Activated CD8-positive, alpha-beta memory T cell treated with anti-CD3 and anti-CD28 coated beads, Interleukin-2, amount 50 U/mL, for 24 hours (primary cell): ENCODE measurements at regions not wholly inside any gene's neighbourhood (a gene's known extent, or its start where the extent isn't known, plus 50 kb on each side); places are given as distances from the start of the nearest gene placed in this dataset.

Experiments used
- DNase-seq: peaks from one replicate; pipeline ENCODE4 v3.0.0-alpha.2; 2020; ENCODE audit errors: extremely low read depth

DNA sequence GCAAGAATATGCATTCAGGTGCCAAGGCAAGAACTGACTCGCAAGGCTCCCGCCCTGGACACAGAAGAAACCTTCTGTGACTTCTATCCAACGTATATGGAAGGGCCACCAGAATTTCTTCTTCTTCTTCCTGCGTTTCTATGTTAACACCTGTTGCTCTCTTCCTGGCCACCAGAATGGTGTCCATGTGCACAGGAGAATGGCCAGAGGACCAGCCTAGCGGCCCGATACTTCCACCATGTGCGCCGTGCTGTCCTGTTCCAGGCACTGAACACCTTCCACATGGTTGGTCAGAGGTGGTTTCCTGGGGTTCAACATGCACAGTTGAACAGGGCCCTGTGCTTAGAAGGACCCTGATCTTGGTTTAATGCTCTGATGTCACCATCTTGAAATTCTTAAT lies 455.8 kb downstream of the BCL11B start:
- no peak for DNase-seq

GRCh38 chr14:98816720-98817119 lies 455.3 kb downstream of the BCL11B start:
- DNase-seq, result no peak

GRCh38 chr14:98819132-98819866 lies 452.7 kb downstream of the BCL11B start:
- DNase-seq, result no peak

DNA sequence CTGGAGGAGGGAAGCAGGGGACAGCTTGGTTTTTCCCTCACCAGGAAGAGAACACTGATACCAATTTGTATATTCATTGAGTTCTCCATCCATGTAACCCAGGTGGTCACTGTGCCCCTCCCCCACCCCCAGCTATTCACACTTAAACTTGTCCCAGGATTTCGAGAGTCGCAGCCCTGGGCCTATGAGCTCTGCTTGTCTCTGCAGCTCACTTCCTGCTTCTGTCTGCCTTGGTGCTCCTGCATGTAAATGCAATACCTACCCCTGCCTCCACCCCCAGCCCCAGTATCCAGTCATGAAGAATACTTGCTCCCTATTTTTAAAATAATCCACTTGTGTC lies 452.2 kb downstream of the BCL11B start:
- DNase-seq, result no peak

DNA sequence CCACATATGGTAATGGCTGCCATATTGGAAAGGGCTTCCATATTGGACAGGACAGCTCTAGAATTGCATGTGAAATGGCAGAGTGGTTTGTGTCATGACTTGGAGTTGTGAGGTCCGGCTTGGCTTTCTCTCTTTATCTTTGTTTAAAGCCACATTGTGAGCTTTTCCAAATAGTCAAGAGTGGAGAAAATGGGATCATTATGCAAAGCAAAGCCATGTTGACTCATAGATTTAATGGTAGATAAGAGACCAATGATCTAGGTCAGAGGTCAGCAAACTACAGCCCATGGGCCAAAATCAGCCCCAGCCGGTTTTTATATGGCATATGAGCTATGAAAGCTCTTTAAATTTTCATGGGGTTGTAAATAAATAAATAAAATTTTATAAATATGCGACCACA lies 449.1 kb downstream of the BCL11B start:
- no peak for DNase-seq

- no peak for DNase-seq
These were observed 445.4 kb downstream of the BCL11B start for GRCh38 chr14:98826618-98827017.

GRCh38 chr14:98834119-98834518 lies 437.9 kb downstream of the BCL11B start:
- no peak for DNase-seq

DNA sequence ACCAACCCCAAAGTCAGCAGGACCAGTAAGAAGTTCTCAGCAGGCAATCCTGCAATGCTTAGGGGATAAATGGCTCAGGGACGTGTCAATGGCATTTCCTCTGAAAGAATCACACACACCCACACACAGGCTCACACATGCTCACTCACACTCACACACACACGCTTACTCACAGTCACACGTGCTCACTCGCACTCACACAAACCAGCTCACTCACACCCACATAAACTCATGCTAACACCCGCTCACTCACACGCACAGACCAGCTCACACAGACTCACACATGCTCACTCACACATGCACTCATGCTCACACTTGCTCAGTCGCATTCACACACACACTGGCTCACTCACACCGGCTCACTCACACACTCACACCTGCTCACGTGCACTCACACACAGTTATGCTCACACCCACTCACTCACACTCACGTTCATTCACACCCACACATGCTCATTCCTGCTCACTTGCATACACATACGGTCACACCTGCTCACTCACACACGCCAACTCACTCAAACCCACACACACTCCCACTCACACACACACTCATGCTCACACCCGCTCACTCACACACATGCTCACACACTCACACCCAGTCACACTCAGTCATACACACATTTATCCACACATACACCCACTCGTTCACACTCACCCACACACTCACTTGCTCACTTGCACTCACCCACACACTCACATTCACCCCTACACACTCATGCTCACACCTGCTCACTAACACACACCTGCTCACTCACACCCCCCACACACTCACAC lies 436.8 kb downstream of the BCL11B start:
- no peak for DNase-seq

DNA sequence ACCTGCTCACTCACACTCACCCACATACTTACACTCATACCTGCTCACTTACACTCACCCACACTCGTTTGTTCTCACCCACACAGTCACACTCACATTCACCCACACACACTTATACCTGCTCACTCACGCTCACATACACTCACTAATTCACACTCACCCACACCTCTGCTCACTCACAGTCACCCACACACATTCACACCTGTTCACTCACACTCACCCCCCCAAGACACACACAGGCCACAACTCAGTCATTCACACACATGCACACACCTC lies 436.2 kb downstream of the BCL11B start:
- no peak for DNase-seq

- no peak for DNase-seq
These were observed 431.9 kb downstream of the BCL11B start for GRCh38 chr14:98840091-98840490.

GRCh38 chr14:98840511-98840910 lies 431.5 kb downstream of the BCL11B start:
- no peak for DNase-seq

DNA sequence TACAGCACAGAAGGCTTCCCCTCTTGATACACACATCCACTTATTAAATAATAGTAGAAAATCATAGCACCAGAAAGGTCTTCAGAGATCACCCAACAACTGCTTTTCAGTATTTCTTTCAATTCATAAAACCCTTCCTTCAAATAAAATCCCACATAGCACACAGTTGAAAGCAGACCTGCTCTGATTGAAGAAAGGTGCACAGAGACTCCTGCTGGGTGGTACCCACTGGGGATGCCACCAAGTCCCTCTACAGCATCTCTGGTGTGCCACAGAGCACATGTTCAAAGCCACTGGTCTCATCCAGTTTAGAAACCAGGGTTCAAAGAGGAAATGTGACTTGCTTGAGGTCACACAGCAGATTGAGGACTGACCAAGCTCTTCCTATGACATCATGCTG lies 427.5 kb downstream of the BCL11B start:
- DNase-seq, result no peak

GRCh38 chr14:98847521-98848468 lies 424.2 kb downstream of the BCL11B start:
- DNase-seq, result no peak

DNA sequence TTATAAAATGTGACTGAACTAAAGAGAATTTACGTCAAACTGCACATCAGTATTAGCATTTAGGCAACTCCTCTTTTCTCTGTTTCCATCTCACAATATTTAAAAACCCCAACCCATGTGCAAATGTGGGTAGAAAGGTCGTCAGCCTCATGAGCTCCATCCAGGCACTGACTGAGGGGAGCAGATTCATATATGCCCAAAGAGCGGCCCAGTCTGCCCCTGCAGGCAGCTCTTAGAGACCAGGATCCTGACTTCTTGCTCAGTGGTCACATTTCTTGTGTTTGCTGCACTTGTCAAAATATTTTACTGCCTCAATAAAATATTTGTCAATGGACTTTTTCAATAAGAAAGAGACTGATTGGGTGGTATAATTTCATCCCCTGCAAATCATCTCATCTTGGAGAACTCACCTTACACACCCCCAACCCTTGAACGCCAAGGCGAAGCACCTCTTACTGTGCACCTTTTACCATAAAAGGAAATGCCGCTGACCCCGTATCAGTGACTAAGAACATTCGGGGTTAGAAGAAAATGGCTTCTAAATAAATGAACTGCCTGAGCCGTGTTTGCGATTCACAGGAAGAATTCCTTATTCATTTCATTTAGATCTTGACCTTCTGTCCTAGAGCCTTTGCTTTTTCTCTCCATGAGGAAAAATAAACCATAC lies 418.8 kb downstream of the BCL11B start:
- DNase-seq, result no peak

GRCh38 chr14:98855926-98856715 lies 415.9 kb downstream of the BCL11B start:
- DNase-seq, result no peak

GRCh38 chr14:98858158-98858557 lies 413.8 kb downstream of the BCL11B start:
- no peak for DNase-seq

DNA sequence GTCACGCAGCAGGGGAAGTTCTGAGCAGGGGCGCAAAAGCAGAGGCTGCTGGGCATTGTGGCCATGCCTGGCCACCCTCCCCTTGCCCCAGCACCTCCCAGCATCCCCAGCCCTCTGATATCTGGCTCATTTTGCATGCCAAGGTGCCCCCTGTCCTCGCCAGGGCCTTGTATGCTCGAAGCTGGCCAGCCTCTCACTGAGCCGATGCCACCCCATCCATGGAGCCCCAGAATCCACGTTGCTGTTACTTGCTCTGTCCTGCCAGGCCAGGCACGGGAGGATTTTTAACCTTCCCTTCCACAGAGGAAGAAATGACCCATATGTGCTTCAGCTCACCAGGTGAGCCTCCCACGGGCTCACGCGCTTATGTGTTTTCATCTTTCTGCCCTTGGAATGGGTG lies 413.4 kb downstream of the BCL11B start:
- DNase-seq, result no peak

DNA sequence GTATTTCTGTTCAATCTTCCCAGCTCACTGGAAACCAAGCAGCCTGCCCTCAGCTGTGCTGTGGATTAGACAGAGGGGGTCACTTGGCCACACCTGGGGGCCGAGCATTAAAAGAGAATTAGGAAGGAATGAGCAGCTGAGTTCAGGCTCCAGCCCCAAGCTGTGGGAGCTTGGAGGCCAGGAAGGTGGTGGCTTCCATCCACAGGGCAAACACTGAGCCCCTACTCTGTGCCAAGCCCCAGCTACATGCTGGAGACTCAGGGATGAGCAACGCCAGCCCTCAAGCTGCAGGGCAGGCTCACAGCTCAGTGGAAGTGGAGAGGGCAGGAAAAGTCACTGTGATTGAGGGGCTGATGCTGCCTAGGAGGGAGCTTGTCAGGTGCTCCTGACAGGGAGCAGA lies 412.7 kb downstream of the BCL11B start:
- DNase-seq, result no peak

- DNase-seq, result no peak
These were observed 407.8 kb downstream of the BCL11B start for GRCh38 chr14:98864211-98864610.

GRCh38 chr14:98867146-98867545 lies 404.9 kb downstream of the BCL11B start:
- DNase-seq, result no peak

GRCh38 chr14:98867726-98868125 lies 404.3 kb downstream of the BCL11B start:
- DNase-seq, result no peak
